ENCODE measurements at regions not wholly inside any gene's neighbourhood (a gene's known extent, or its start where the extent isn't known, plus 50 kb on each side); places are given as distances from the start of the nearest gene placed in this dataset.

- H3K36me3 ChIP-seq (ENCODE audit: control insufficient read depth, insufficient read depth, low read length): no peaks in the 10 kb centered on the region
- peaks cover 8 to 25% of the 10 kb centered on the region in 2 experiments; a peak in 3 of 5 replicates for H3K27me3 ChIP-seq (ENCODE audit: control insufficient read depth in 2 of 2, insufficient read depth in 2 of 2, low read length in 2 of 2)
- no peak overlapping the region for H2AFZ ChIP-seq (ENCODE audit: low read depth, low read length)
- H3K79me2 ChIP-seq (ENCODE audit: control insufficient read depth, insufficient read depth, low read length): no peaks in the 10 kb centered on the region
- no peaks in the 10 kb centered on the region for H4K20me1 ChIP-seq (replicated peaks; ENCODE audit: control insufficient read depth, insufficient read depth, low read length)
- peaks cover 2 to 14% of the 10 kb centered on the region in 2 experiments; a peak in 3 of 5 replicates for H3K4me1 ChIP-seq (replicated peaks in 1 of 2; ENCODE audit: control insufficient read depth in 2 of 2, insufficient read depth in 2 of 2, low read length in 2 of 2)
- peak overlapping the region; percentile 69; the same call in 1 of the 2 replicates for H3K4me2 ChIP-seq (ENCODE audit: insufficient read depth, low read length)
- BruUV-seq (replicated peaks): no TSS peak
- H3K27ac ChIP-seq (ENCODE audit: extremely low read depth, low read depth, low read length): no peak overlapping the region
- H3K9ac ChIP-seq (ENCODE audit: insufficient read depth in 1 of 2, low read depth in 2 of 2, low read length in 2 of 2): no peak overlapping the region
- CTCF ChIA-PET (ENCODE audit: low intra/inter-chr PET ratio): no interaction called here
- ATAC-seq (no peak), FAIRE-seq (peak; percentile 67), DNase-seq (ENCODE audit: extremely low read depth in 1 of 4, low spot score in 3 of 4) (no peak)
- H3K9me3 ChIP-seq (replicated peaks; ENCODE audit: control insufficient read depth, insufficient read depth, low read depth, low read length): no peaks in the 10 kb centered on the region
- no peak overlapping the region for H3K4me3 ChIP-seq
- 13% methylated on average over 6 of the region's 6 CpGs for whole genome bisulfite sequencing (ENCODE audit: insufficient coverage, low coverage, missing lambda C conversion rate)
- in situ Hi-C loops (cut with MboI): no loop called here
- intact Hi-C loops (cut with micrococcal nuclease): no loop called here
- POLR2A ChIA-PET: interaction anchor here (0.6 kb wide), 1 partner anchor 794 kb away, joined by 3 read pairs; no protein-coding TSS in a partner anchor
- no peaks in the 10 kb centered on the region for H3K9me1 ChIP-seq (ENCODE audit: control insufficient read depth, insufficient read depth, low read length)
- no peak for TF ChIP-seq YBX1 (IDR thresholded peaks at IDR 0.05)
- TF ChIP-seq RBM39 (optimal IDR thresholded peaks at IDR 0.05; ENCODE audit: low read depth, low read length): no peak
- TF ChIP-seq, protein P1, sequence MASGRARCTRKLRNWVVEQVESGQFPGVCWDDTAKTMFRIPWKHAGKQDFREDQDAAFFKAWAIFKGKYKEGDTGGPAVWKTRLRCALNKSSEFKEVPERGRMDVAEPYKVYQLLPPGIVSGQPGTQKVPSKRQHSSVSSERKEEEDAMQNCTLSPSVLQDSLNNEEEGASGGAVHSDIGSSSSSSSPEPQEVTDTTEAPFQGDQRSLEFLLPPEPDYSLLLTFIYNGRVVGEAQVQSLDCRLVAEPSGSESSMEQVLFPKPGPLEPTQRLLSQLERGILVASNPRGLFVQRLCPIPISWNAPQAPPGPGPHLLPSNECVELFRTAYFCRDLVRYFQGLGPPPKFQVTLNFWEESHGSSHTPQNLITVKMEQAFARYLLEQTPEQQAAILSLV (tag; IDR thresholded peaks at IDR 0.05): no peak
- TF ChIP-seq ZNF695 (CRISPR knock-in tag; IDR thresholded peaks at IDR 0.05): no peak
- no peak for TF ChIP-seq PHB2 (IDR thresholded peaks at IDR 0.05; ENCODE audit: low read depth)
- TF ChIP-seq PTBP1 (IDR thresholded peaks at IDR 0.05; ENCODE audit: low read depth, low read length): no peak
- TF ChIP-seq CSDE1 (IDR thresholded peaks at IDR 0.05): no peak
- TF ChIP-seq TARDBP (IDR thresholded peaks at IDR 0.05): no peak
- TF ChIP-seq FOXA1 (IDR thresholded peaks at IDR 0.05; ENCODE audit: borderline replicate concordance): no peak
- no peak for TF ChIP-seq CHD7 (IDR thresholded peaks at IDR 0.05; ENCODE audit: low read depth, low read length)
- no peak for TF ChIP-seq TCF15 (CRISPR knock-in tag; IDR thresholded peaks at IDR 0.05)
Observed at GRCh38 chr1:42034426-42034825, 115.7 kb upstream of the HIVEP3 start.
